ENCODE measurements at regions not wholly inside any gene's neighbourhood (a gene's known extent, or its start where the extent isn't known, plus 50 kb on each side); places are given as distances from the start of the nearest gene placed in this dataset.

GRCh38 chr14:84671776-84672175 is 858.2 kb upstream of the FLRT2 start:
- DNase-seq (ENCODE audit: low spot score): no peak

GRCh38 chr14:84674636-84675035 is 855.3 kb upstream of the FLRT2 start:
- no peak for DNase-seq (ENCODE audit: low spot score)

- no peak for DNase-seq (ENCODE audit: low spot score)
Observed at GRCh38 chr14:84686550-84686949, 843.4 kb upstream of the FLRT2 start.

- no peak for DNase-seq (ENCODE audit: low spot score)
Observed at GRCh38 chr14:84688297-84689025, 841.5 kb upstream of the FLRT2 start.

DNA sequence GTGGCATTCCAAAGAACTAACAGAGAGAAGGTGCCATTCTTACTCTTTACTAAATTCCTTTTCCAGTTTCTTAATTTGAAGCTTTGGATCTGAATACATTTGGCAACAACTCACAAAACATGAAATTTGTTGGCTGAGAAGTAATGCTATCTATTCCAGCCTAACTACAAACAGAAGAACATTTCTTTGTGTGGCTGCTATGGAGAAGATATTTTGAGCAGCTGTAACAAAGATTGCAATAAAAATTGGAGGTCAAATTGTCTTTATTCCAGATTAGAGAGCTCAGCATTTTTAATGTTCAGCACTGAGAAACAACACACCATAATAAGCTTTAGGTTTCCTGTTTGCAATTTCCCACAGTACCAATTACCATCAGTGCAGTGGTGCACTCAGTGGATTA is 835.8 kb upstream of the FLRT2 start:
- no peak for DNase-seq (ENCODE audit: low spot score)

DNA sequence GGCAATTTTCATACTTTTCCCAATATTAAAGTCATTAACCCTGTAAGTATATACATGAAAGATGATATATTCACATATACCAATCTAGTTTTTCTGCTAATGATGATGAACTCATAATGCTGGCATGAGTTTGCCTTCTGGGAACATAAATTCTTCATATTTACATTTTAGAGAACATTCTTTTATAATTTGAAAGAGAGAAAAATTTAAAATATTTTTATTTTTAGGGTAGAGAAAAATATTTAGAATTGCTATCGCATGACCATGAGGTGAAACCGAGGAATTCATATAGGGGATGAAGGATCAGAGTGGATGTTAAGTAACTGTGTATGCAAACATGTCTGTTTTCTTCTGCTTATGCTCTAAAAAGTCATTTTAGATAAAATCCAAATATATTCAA is 825.3 kb upstream of the FLRT2 start:
- no peak for DNase-seq (ENCODE audit: low spot score)

DNA sequence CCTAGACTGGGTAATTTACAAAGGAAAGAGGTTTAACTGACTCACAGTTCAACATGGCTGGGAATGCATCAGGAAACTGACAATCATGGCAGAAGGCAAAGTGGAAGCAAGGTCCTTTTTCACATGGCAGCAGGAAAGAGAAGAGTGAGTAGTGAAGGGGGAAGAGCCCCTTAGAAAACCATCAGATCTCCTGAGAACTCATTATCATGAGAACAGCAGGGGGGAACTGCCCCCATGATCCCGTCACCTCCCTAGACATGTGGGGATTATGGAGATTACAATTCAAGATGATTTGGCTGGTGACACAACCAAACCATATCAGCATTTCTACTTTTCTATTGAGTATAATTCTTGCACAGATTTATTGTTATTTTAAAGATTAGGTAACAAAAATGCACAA is 822.1 kb upstream of the FLRT2 start:
- no peak for DNase-seq (ENCODE audit: low spot score)

GRCh38 chr14:84708865-84709264 is 821.1 kb upstream of the FLRT2 start:
- DNase-seq (ENCODE audit: low spot score): no peak

DNA sequence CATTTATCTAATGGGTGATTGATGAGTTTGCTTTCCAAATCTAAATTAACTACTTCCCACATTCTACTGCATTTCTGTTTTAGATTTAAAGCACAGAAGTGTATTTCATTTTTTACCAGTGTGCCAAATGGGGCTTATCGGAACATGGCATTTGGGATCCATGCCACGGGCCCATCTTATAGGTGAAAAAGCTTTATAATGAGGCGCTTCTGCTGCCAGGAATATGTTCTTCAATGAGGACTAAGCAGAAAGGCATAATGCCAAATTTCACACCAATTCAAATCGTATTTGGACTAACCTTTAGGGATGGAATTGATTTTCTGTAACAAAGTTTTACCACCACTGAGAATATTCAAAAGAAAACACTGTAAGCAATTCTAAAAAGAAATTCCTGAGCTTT is 803.5 kb upstream of the FLRT2 start:
- no peak for DNase-seq (ENCODE audit: low spot score)

DNA sequence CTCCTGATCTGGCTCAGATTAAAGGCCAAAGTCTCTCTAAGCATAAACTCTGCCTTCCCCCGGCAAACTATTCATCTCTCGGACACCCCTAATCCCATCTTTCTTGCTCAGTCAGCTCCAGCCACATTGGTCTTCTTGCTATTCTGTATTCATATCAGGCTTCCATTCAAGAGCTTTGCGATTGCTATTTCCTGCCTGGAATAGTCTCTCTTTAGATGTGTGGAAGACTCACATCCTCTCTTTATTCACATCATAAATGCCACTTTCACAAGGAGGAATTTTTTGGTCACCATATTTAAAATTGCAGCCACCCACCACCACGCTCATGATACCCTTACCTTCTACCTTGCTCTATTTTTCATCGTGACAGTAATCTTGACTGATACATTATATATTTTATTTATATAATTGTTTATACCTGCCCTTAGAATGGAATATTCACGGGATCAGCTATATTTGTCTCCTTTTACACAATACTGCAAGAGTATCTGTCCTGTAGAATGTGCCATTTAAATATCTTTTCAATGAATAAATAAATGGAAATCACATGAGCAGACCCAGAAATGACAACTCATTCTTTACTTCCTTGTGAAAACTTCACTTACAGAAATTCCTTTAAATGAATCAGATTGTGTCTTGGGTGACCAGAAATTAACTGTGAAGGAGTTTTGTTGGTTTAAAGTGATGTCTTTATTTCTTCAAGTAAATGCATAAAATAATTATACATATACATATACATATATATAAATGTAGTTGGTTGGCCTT is 780.6 kb upstream of the FLRT2 start:
- no peak for DNase-seq (ENCODE audit: low spot score)

- no peak for DNase-seq (ENCODE audit: low spot score)
Observed at GRCh38 chr14:84750284-84750683, 779.7 kb upstream of the FLRT2 start.

- DNase-seq (ENCODE audit: low spot score): no peak
Observed at GRCh38 chr14:84750763-84751554, 779.0 kb upstream of the FLRT2 start.

DNA sequence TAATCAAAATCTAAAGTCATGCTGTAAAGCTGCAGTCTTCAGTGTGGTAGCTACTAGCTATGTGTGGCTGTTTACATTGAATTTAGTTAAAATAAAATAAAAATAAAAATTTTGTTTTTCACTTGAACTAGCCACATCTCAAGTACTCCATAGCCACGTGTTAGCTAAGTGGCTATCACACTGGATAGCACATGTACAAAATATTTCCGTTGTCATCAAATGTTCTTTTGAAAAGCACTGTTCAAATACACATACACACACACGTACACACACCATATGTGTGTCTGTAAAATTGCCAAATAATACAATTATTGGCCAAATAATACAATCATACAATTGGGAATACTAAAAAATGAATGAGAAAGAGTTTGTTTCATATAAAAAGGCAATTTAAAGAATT is 778.2 kb upstream of the FLRT2 start:
- no peak for DNase-seq (ENCODE audit: low spot score)

GRCh38 chr14:84760489-84761126 is 769.3 kb upstream of the FLRT2 start:
- DNase-seq (ENCODE audit: low spot score): no peak

- DNase-seq (ENCODE audit: low spot score): no peak
Observed at GRCh38 chr14:84767434-84767833, 762.5 kb upstream of the FLRT2 start.

GRCh38 chr14:84770030-84770429 is 759.9 kb upstream of the FLRT2 start:
- no peak for DNase-seq (ENCODE audit: low spot score)

- DNase-seq (ENCODE audit: low spot score): no peak
Observed at GRCh38 chr14:84777356-84777755, 752.6 kb upstream of the FLRT2 start.

DNA sequence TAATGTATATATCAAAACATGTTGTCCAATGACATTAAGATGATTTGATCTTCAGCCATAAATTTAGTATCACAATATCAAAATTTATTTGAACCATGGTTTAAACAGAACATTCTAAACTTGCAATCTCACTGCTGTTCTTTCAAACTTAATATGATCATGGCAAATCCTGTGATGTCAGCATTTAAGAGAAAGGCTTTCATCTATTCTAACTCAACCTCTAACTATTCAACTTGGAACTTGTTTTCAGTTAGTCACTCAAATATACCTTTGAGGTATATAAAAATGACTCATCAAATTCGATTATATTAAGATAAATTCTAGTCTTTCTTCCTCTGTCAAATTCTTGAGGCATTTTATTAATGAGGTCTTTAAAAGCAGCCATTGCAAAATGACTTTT is 747.0 kb upstream of the FLRT2 start:
- DNase-seq (ENCODE audit: low spot score): no peak

DNA sequence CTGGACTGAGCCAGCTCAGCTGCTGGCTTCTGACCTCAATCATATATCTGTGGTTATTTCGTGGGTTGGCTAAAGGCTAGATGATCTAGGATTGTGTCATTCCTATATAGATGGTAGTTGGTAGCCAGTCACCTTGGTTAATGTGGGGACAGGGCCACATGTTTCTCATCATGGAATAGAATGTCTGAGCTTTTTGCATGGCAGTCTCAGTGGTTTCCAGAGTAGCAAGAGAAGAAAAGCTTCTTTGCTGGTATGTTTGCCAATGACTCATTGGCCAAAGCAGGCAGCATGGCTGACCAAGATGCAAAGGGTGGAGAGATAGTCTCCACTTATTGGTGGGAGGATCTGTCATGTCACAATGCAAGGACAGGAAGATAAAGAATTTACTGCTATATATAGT is 746.4 kb upstream of the FLRT2 start:
- no peak for DNase-seq (ENCODE audit: low spot score)

GRCh38 chr14:84785996-84786395 is 743.9 kb upstream of the FLRT2 start:
- DNase-seq (ENCODE audit: low spot score): no peak

GRCh38 chr14:84789012-84789411 is 740.9 kb upstream of the FLRT2 start:
- no peak for DNase-seq (ENCODE audit: low spot score)

DNA sequence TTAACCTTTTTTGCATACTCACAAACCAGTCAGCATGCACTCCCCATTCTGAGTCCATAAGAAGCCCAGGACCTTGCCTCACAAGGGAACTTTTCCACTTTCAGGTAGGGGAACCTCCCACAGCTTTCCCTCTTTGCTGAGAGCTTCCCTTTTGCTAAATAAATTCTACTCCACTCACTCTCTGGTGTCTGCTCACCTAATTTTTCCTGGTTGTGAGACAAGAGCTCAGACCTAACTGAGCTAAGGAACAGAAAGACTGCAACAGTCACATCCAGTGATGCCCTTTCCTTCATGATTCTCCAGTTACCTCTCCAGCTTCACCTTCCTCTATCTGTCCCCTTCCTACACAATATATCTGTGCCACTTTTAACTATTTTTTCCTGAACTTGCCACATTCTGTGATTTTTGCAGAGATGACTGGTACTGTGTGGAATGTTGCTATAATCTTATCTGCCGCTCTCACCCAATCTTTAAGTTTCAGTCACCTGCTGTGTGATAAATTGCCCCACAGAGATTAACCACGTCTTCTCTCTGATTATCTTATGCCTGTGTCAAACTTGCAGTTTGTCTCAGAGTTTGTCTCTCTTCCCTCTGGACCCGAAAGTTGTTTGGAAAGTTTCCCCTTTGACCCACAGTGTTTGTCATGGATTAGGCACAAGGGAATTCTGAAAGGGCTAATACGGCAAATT is 737.1 kb upstream of the FLRT2 start:
- DNase-seq (ENCODE audit: low spot score): no peak

All from COLO829 (cell line).